ENCODE measurements at regions not wholly inside any gene's neighbourhood (a gene's known extent, or its start where the extent isn't known, plus 50 kb on each side); places are given as distances from the start of the nearest gene placed in this dataset.

DNA sequence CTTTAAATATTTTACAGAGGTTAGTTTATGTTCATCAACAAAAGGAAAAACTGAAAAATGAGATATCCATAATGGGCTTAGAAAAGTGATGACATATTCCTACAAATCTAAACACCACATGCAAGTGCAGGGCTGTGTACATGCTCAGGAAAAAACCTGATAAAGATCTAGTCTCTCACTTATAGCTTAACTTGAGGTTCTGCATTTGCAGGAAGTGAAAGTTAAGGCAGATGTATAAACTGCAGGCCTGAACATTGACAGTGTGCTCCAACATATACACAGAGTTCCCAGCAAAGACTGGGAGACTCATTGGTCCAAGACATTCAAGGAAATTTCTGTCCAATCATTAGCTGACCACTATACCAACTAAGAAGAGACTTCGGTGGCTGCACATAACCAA, 63.8 kb upstream of the RET start:
- peak; percentile 11 for DNase-seq

DNA sequence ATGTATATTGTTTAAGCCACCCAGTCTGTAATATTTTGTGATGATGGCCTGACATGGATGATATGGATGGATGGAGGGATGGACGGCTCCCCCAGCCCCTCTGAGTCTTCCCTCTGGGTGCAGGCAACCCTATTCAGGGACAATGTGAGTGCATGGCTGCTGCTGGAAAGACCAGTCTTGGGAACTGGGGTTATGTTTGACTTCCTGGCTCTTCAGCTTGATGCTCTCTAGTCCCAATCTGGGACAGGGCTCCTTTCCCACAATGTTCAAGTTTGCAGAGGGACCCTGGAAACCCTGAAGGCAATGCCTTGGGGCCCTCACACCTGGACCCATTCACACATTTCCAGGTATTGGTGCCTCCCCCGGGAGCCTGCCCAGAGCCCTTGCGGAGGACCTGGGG, 52.3 kb upstream of the RET start:
- no peak for DNase-seq

DNA sequence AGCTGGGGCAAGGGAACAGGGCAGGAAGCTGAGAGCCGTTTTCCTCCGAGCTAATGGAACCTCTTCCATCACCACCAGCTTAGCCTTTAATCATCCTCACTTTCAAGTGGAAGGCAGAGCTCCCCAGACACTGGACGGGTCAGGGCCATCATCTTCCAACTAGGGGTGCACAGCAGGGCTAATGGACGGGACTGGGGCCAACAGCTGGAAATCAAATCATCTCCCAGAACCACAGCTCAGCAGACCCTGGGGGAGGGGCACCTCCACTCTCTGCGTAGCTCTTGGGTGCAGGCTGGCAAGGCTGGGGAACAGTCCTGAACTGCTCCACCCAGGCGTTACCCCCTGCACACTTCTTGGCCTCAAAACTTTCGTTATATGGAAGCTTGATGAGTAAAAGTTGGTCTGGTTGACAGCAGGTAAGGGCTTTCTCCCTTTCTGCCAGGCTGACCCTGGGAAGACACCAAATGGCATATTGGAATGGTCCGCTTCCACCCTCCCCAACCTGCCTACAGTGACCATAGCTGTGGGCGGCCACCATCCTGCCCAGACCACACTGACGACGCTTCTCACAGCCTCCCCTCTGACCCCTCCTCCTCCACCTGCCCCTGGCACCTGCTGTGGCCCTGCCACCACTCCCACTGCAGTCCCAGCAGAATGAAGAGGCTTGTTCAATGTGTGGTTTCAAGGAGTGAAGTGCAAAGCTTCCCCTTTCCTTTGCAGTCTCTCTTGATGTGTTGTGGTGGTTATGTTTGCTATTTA, 51.7 kb upstream of the RET start:
- no peak for DNase-seq

DNA sequence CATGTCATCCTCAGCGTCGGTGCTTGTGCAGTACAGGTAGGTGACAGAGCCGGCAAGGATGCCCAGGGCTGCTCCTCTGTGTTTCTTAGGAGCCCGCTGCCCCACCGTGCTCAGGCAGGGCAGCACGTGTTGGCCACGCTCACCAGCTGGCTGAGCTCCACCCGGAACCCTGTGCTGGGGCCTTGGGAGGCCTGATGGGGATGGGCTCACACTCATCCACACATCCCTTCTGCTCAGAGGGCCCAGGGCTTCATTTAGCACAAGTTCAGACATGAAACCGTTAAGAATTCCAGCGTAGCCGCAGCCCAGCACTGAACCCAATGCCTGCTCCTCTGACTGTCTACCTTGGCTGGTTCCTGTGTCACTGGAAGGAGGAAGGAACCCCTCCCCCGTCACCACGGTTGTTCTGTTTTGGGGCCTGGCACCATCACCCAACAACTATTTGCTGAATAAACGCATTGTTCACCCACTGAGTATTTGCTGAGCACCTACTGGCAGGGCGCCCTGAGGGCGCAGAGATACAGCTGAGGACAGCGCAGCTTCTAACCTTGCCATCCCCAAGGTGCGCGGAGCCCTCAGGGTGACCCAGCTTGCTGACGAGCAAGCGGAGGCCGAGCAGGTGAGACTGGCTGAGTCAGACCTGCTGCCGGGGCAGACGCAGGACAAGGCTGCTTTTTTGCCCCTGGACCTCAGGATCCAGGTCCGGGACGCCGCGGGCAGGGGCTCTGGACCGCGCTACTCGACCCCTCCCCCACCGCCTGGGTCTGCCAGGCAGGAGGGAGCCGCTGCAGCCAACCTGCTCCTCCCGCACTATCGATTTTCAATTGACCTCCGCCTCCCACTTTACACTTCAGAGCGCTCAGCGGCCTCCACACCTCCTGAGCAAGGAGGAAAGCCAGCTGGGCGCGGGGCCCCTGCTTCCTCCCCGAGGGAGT, 50.6 kb upstream of the RET start:
- no peak for DNase-seq

Measured in inflammatory macrophage treated with lipopolysaccharide for 4 hours (primary cell).